ENCODE measurements at regions not wholly inside any gene's neighbourhood (a gene's known extent, or its start where the extent isn't known, plus 50 kb on each side); places are given as distances from the start of the nearest gene placed in this dataset.

DNA sequence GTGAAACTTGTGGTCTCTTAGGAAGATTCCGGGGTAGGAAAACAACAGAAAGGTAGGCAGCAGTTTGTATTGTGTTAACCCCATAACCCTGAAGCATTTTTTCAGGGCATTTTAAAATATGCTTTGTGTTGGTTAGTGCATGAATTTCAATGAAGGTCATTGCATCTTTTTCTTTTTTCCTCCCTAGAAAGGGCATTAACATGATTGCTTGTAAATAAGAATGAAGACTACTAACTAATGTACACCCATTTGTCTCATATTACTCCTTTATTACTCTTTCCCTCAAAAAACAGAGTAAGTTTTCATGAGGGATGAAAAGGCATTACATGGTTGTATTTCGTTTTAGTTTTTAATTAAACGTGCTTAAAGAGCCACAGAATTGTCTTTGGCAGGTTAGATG lies 141.4 kb downstream of the OGFRL1 start:
- TF ChIP-seq CTCF (IDR thresholded peaks at IDR 0.05) (no peak), POLR2A (IDR thresholded peaks at IDR 0.05) (no peak)
